Colon (tissue), 2 donors: ENCODE measurements at regions not wholly inside any gene's neighbourhood (a gene's known extent, or its start where the extent isn't known, plus 50 kb on each side); places are given as distances from the start of the nearest gene placed in this dataset.
"Not testable (repeated sequence)": the region's sequence is repeated elsewhere in the genome, so short reads cannot be mapped to it uniquely, and the experiment has no call there.

Experiments
- FAIRE-seq: peaks from 2 replicates; lab custom pipeline; 2012; peaks lifted over from hg19 to GRCh38; lab: Jason Lieb, UNC
- donor health status: control.
- donor health status: control.

DNA sequence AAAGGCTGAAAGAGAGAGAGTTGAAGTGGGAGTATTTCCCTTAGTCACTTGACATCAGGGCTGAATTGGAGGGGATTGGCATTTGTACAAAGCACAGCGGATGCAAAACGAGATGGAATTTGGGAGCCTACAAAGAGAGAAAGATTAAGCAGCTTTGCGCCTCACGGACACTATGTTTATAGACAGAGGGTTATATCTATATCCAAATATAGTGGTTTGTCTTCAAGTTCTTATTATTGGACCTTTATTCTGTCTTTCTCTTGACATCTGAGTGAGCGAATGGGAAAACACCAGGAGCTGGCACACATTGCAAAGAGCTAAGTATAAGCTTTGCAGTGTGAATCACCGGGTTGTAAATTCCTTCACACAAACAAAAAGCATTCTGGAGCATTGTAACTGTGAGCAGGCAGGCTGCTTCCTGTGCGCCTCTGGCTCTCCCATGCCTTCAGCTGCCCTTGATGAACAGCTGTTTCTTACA lies 500.2 kb downstream of the STIM2 start:
- no peak for FAIRE-seq

DNA sequence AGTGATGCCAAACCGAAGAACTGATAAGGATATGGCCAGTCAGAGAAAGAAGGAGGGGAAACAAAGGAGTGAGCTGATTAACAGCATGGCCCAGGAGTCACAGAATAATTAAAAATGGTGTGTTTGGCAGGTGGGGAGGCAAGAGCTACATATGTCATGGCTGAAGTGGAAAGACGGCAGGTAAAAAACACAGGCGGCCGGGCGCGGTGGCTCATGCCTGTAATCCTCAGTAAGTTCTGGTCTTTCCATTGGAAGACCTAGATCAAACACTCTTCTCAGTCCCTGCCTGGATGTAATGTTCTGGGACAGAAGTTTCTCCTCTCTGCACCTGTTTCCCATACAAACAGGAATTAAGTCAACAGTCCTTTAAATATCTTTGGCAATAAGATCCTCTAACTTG lies 503.9 kb downstream of the STIM2 start:
- no peak for FAIRE-seq

DNA sequence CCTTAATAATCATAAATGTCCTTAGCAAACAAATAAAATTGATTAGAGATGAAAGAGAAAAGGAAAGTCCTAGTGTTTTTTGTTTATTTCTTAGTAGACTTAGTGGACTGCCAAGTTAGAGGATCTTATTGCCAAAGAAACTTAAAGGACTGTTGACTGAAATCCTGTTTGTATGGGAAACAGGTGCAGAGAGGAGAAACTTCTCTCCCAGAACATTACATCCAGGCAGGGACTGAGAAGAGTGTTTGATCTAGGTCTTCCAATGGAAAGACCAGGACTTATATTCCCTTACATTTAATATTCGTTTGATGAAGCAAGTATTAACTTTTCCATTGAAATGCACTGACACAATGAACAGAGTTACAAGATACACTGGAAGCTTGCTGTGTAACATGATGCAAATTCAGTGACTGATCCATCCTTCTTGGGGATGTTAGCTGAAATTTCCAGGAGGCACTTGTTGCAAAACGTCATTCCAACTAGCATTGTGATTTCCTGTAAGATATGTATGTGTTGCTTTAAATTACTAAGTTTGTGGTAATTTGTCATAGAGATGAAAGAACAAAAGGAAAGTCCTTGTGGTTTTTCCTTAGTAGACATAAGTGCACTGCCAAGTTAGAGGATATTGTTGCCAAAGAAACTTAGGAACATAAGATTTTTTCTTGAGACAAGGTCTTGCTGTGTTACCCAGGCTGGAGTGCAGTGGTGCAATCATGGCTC lies 505.6 kb downstream of the STIM2 start:
- no peak for FAIRE-seq

- FAIRE-seq: no peak
Measured at GRCh38 chr4:27368781-27369180, 508.1 kb downstream of the STIM2 start.

- FAIRE-seq: no peak
Measured at GRCh38 chr4:27381815-27382214, 521.2 kb downstream of the STIM2 start.

DNA sequence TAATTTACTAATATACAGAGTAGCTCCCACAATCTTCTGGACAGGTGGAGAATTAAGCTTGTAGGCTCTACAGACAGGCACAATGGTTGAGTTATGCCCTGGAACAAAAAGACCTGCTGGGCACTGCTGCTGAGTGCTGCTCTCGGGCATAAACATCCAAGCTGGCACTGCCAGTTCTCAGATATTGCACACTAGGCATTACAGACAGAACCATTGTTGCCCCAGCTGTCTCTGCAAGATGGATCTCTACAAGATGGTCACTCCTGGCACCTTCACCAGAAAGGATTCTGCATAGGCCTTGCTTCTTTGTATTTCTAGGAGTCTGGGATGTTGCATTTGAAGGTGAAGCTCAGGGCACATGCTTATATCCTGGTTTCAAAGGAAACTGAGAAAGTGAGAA lies 527.1 kb downstream of the STIM2 start:
- no peak for FAIRE-seq

DNA sequence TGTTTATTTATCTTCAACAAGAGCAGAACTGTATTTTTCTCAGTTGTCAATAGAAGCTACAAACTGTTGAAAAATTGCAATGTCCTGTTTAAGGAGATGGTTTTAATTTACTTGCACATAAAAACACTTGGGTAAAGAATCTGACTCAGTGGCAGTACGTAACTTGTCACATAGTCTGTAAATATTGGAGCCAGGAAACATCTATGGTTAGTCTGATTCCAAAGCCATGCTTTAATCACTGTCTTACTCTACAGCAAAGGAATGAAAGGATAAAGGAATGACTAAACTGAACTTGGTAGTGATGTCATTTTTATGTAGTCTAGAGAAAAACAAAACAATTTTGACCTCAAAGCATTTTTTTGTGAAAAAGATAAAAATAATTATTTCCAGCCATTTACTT lies 537.2 kb downstream of the STIM2 start:
- no peak for FAIRE-seq

DNA sequence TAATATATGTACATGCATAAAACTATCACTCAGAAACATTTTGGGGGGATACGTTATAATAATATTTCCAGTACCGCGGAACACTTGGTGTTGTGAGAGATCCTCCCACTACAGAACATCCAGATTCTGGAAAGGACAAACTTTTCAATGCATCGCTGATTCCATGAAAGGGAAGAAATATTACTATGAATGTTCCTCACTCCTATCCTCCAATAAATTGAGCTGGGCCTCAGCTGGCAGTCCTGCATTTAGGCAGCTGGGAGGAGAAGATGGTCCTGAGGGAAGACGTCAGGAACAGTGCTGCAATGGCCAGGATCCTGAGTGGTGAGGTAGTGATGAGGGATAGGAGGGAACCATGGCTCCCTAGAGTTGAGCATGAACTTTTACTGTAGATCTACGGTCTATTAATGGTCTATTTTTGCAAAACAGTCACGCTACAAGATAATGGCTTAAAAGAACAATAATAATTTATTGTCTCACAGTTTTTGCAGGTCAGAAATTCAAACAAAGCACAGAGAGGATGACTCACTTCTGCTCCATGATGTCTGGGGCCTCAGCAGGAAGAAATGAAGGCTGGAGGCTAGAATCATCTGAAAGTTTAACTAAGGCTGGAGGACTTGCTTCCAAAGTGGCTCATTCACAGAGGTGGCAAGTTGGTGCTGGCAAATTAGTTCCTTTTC lies 538.1 kb downstream of the STIM2 start:
- FAIRE-seq: no peak

- FAIRE-seq: no peak
Measured at GRCh38 chr4:27407616-27408015, 547.0 kb downstream of the STIM2 start.

GRCh38 chr4:27412613-27413012 lies 552.0 kb downstream of the STIM2 start:
- FAIRE-seq: no peak

- no peak for FAIRE-seq
Measured at GRCh38 chr4:27414887-27415731, 554.5 kb downstream of the STIM2 start.

GRCh38 chr4:27428661-27429060 lies 568.0 kb downstream of the STIM2 start:
- no peak for FAIRE-seq

DNA sequence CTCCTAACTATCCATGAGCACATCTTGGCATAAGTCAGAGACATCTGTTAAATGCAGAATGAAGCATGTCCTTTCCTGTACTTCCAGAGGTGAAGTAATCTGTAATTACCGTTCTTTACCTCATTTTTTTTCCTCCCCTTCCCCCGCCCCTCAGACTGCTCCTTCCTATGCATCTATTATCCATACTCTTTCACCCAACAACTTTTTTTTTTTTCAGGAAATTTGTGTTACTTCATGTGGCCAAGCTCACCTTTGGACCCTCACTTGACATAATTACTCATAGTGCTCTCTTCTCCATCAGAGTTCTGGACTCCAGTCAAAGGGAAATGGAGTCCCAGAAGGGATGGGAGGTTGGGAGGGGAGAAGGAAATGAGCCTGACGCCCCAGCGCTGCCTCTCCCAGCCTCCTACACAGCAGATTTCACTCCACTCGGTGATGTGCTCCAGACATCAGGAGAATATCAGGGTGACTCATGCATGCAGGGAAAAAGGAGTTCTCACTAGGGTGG lies 568.8 kb downstream of the STIM2 start:
- no peak for FAIRE-seq

DNA sequence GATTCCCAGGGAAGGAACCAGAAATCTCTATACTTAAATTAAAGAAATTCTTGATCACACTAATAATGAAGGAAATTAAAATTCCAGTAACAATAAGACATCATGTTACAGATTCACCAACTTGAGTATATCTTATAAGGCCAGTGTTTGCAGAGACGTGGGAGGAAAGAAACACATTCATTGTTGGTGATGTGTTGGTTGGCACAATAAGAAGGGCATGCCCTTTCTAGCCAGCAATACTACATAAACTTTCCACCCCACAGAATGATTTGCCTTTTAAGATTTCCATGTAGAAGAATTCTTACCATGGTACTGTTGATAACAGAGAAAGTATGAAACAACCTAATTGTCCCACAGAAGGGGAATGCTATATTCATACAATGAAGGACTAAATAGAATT lies 581.5 kb downstream of the STIM2 start:
- FAIRE-seq: no peak

GRCh38 chr4:27442661-27443060 lies 582.0 kb downstream of the STIM2 start:
- not testable (repeated sequence) for FAIRE-seq

DNA sequence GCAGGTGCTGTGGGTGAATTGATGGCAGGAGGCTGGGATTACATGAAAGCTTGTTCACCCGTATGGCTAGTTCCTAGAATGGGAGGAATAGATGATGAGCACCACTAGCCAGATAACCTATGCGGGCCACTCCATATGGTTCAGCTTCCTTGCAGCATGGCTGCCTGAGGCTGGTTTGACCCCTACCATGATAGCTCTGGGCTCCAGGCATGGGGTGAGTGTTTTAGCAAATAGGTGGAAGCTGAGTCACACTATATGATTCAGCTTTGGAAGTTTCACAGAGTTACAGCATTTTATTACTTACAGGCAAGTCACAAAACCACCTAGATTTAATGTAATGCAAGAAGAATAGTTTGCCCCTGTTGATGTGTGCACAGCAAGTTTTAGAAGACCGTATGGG lies 603.2 kb downstream of the STIM2 start:
- FAIRE-seq: no peak

DNA sequence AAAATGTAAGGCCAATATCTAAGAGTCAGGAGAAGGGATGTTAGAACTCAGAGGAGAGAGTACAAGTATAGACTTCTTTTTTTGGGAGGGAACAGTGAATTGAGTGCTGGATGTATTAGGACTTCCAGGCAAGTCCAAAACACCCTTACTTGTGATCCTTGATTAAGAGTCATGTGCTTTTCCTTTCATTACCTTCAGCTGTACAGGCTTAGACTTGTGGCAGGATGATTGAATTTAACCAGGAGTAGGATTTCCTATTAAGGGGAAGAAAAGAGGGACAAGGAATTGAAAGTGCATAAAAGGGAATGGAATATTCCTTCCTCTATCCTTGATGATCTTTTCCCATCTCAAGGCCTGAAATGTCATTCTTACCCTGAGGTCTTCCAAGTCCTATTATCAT lies 606.7 kb downstream of the STIM2 start:
- no peak for FAIRE-seq

DNA sequence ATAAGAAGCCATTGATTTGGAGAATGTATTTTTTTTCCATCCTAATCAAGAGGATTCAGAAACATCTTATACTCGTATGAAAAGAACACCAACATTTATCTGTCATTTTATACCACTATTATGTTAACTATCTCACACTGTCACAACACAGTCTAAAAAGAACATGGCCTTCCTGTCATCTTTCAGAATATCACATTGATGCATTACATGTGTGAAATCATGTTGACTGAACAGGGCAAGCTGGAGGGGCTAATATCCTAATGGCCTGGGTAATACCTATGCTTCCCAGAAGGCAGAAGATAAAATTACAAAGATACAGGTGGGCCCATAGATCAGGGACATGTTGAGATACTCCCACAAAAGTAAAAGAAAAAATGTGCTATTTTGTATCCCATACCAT lies 611.7 kb downstream of the STIM2 start:
- FAIRE-seq: no peak

DNA sequence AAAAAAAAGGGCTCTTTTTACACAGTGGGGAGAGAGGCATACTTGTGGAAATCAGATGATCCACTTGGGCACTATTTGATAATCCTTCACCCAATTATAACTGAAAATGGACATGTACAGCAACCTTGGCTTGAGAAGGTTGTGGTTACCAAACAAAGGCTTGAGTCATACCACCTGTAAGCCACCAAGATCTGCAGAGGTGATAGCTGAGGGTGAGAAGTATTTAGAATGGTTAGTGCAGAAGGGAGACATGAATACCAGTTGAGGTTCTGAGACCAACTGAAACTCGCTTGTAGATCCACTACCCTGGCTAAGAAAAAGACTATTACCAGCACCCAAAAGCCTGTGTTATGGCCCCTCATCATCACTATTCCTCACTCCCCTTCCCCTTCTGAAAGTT lies 614.0 kb downstream of the STIM2 start:
- no peak for FAIRE-seq

DNA sequence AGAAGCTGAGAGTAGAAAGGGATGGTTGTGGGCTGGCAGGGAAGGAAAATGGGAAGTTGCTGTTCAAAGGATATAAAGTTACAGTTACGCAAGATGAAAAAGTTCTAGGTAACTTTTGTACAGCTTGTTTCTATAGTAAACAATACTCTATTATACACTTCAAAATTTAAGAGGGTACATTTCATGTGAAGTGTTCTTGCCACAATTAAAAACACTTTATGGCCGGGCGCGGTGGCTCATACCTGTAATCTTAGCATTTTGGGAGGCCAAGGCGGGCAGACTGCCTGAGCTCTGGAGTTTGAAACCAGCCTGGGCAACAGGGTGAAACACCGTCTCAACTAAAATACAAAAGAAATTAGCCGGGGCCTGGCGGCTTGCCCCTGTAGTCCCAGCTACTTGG lies 623.6 kb downstream of the STIM2 start:
- no peak for FAIRE-seq

GRCh38 chr4:27490315-27490714 lies 629.7 kb downstream of the STIM2 start:
- FAIRE-seq: no peak

DNA sequence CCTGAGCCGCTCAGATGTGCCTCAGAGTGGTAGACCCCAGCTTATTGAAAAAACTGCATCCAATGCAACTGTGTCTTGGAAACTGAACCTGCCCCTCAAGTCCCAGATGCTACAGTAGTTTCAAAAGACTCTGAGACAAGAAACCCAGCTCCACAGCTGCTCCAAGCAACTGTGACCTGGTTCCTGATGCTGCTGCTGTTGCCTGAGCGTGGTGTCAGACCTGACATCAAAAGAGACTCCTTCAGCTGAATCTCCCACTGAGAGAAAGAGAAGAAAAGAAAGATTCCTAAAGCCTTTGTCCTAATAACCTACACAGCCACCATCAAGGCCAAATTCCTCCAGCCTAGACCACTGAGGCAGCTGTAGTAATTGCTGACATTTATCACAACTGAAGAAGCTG lies 630.1 kb downstream of the STIM2 start:
- FAIRE-seq: no peak

DNA sequence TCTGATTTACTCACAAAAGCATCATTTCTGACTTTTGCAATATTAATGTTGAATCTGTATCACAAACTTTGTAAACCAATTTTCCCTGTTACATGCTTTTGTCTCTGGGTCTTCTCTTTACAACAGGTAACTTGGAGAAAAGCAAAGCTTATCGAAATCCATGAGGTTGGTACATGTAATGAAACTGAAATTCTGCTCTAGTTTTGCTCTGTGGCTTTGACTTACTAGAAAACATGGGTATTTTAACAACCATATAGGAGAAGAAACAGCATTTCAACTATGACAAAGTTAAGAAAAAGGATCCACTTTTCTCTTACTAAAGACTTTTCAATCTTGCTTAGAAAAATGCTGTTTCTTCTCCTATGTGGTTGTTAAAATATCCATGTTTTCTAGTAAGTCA lies 645.8 kb downstream of the STIM2 start:
- no peak for FAIRE-seq
